Activated CD8-positive, alpha-beta memory T cell treated with anti-CD3 and anti-CD28 coated beads, Interleukin-2, amount 10 ng/mL, durations not matched to agents 7 days and 5 days (primary cell): ENCODE measurements at regions not wholly inside any gene's neighbourhood (a gene's known extent, or its start where the extent isn't known, plus 50 kb on each side); places are given as distances from the start of the nearest gene placed in this dataset.

Experiments used
- ATAC-seq: fragments of 150-1000 bp; cut with Tn5 transposase; one replicate; pipeline ENCODE4 v1.10.0; 2021; ENCODE audit warnings: moderate library complexity
- CTCF ChIA-PET: fragments of 350-600 bp; sonication (Branson Sonifier 250); formaldehyde crosslinking; loops from one replicate; lab custom pipeline; 2021; ENCODE audit warnings: antibody characterized with exemption; lab: Charles Lee
- DNase-seq: peaks from one replicate; pipeline ENCODE4 v3.0.0-alpha.2; 2020
- H3K27ac Mint-ChIP-seq: one replicate; pipeline ENCODE4 v1.8.0; 2021; ENCODE audit warnings: mild to moderate bottlenecking, mixed read lengths
- H3K27me3 Mint-ChIP-seq: one replicate; pipeline ENCODE4 v1.8.0; 2021; ENCODE audit warnings: mixed read lengths
- H3K36me3 Mint-ChIP-seq: one replicate; pipeline ENCODE4 v1.8.0; 2021; ENCODE audit warnings: mild to moderate bottlenecking, mixed read lengths
- H3K4me1 Mint-ChIP-seq: one replicate; pipeline ENCODE4 v1.8.0; 2021; ENCODE audit warnings: mixed read lengths
- H3K4me3 Mint-ChIP-seq: one replicate; pipeline ENCODE4 v1.8.0; 2021; ENCODE audit warnings: mild to moderate bottlenecking, moderate library complexity, mixed read lengths
- H3K9me3 Mint-ChIP-seq: one replicate; pipeline ENCODE4 v1.8.0; 2022; ENCODE audit warnings: low read depth, mixed read lengths

DNA sequence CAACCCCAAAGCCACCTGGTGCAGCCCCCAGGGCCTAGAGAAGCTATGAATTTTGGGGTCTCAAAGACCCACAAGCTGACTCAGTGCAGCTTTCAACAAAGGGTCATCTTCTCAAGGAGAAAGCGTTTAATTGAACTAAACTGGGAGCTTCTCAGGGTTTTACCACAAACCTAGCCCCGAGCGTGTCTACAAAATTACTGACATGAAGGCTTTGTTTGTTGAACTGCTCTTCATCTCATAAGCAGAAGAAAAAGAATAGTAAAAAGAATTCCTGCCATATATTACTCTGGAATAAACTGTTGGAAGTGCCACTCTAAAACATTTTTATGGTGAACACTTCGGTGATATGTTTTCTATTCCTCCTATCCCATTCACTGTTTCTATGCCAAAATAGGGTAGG is 50.8 kb upstream of the INCENP start:
- CTCF ChIA-PET, result interaction anchor here (0.5 to 3.0 kb wide), 5 partner anchors 9 to 1905 kb away, joined by 3 to 19 read pairs (median 3); no protein-coding TSS in a partner anchor
- Mint-ChIP-seq H3K27me3 (peaks cover 4% of the 10 kb centered on the region), H3K4me3 (no peak overlapping the region), H3K4me1 (peaks cover 8% of the 10 kb centered on the region), H3K27ac (no peak overlapping the region), H3K36me3 (no peaks in the 10 kb centered on the region), H3K9me3 (no peaks in the 10 kb centered on the region)
- no peak for DNase-seq
- ATAC-seq, result no peak

DNA sequence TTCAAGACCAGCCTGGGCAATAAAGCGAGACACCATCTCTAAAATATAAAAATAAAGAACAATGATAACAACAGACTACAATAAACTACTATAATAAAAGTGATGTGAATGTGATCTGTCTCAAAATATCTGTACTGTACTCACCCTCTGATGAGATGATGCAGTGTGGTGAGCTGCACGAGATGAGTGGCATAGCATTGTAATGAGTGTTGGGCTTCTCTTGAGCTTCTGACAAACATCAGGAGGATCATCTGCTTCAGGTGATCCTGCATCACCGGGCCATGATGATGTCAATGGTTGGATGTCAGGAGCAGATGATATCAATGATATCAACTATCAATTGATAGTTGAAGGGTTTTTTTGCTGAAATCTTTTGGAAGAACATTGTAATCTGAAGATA is 52.4 kb upstream of the INCENP start:
- DNase-seq (no peak), ATAC-seq (no peak)
- Mint-ChIP-seq H3K4me3 (no peak overlapping the region), H3K36me3 (no peaks in the 10 kb centered on the region), H3K27me3 (peaks cover 6% of the 10 kb centered on the region), H3K27ac (no peak overlapping the region), H3K9me3 (no peaks in the 10 kb centered on the region), H3K4me1 (peaks cover 8% of the 10 kb centered on the region)
- CTCF ChIA-PET, result interaction anchor here (3.0 kb wide), 1 partner anchor 10 kb away, joined by 19 read pairs; no protein-coding TSS in a partner anchor

DNA sequence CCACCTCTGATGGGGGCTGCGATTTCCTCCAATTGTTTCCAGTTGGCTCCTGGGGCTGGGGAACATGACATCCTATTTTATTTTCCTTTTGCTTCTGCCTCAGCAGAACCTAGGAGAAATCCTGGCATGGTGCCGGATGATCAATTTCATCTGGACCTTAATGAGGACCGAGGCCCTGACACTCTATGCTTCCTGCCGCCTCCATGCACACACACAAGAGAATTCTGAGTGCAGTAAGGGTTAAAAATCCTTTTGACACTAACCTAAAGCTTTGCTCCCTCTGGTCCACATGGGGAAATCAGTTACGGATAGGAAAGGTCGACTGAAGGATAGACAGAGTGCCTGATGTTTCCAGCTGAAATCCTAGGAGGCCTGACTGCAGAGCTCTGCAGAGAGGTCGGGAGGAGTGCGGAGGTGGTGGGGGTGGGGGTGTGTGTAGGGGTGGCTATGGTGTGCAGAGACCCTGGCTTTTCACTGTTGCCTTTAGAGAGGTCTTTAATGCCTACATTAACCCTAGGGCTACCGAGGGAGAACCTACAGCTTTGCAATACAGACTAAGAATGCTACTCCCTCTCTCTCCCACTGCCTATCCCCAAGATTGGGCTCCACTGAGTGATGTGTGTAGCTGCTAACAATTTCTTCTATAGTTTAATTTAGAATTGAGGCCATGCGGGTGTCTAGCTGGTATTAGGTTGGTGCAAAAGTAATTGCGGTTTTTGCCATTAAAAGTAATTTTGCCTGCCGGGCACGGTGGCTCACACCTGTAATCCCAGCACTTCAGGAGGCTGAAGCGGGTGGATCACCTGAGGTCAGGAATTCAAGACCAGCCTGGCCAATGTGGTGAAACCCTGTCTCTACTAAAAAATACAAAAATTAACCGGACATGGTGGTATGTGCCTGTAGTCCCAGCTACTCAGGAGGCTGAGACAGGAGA is 53.6 kb upstream of the INCENP start:
- ATAC-seq (no peak), DNase-seq (no peak)
- no peak overlapping the region for H3K27ac Mint-ChIP-seq
- no peaks in the 10 kb centered on the region for H3K36me3 Mint-ChIP-seq
- H3K9me3 Mint-ChIP-seq, result no peaks in the 10 kb centered on the region
- peaks cover 8% of the 10 kb centered on the region for H3K4me1 Mint-ChIP-seq
- no peak overlapping the region for H3K4me3 Mint-ChIP-seq
- H3K27me3 Mint-ChIP-seq, result peaks cover 8% of the 10 kb centered on the region
- CTCF ChIA-PET, result interaction anchor here (3.2 kb wide), 1 partner anchor 12 kb away, joined by 9 read pairs; no protein-coding TSS in a partner anchor

DNA sequence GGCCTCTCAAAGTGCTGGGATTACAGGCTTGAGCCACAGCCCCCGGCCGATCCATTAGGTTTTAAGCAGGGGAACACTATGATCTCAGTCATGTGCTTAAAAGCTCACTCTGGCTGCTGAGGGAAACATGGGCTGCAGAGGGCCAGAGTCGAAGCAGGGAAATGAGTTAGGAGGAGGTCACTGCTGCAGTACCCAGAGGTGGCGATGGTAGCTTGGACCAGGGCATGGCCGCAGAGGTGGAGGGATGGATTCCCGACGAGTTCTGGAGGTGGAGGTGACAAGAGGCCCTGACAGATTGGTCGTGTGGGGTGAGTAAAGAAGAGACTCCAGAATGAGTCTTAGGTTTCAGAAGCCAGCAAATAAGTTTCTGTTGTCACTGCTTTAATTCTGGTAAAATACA is 54.4 kb upstream of the INCENP start:
- ATAC-seq (no peak), DNase-seq (no peak)
- Mint-ChIP-seq H3K27ac (no peak overlapping the region), H3K36me3 (no peaks in the 10 kb centered on the region), H3K9me3 (no peaks in the 10 kb centered on the region), H3K27me3 (peaks cover 8% of the 10 kb centered on the region), H3K4me3 (no peak overlapping the region), H3K4me1 (peaks cover 8% of the 10 kb centered on the region)
- CTCF ChIA-PET, result interaction anchor here (3.2 kb wide), 1 partner anchor 13 kb away, joined by 9 read pairs; no protein-coding TSS in a partner anchor

DNA sequence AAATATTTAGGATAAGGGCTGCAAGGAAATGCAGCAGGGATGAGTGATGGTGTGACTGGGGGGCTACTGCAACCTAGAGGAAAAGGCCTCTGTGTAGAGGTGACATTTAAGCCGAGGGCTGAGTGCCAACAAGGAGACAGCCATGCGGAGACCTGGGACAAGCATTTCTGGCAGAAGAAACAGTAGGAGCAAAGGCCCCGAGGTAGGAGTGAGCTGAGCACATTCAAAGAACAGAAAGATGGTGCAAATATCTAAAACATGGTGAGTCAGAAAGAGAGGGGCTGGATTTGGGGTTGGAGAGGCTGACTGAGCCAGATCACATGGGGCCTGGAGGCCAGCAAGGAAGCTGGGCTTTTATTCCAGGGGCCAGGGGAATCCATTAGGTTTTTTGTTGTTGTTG is 55.1 kb upstream of the INCENP start:
- DNase-seq (no peak), ATAC-seq (no peak)
- H3K27me3 Mint-ChIP-seq, result peaks cover 8% of the 10 kb centered on the region
- H3K9me3 Mint-ChIP-seq, result no peaks in the 10 kb centered on the region
- no peaks in the 10 kb centered on the region for H3K36me3 Mint-ChIP-seq
- H3K4me3 Mint-ChIP-seq, result no peak overlapping the region
- CTCF ChIA-PET, result interaction anchor here (3.2 kb wide), 1 partner anchor 13 kb away, joined by 9 read pairs; no protein-coding TSS in a partner anchor
- H3K4me1 Mint-ChIP-seq, result peaks cover 8% of the 10 kb centered on the region
- H3K27ac Mint-ChIP-seq, result no peak overlapping the region

DNA sequence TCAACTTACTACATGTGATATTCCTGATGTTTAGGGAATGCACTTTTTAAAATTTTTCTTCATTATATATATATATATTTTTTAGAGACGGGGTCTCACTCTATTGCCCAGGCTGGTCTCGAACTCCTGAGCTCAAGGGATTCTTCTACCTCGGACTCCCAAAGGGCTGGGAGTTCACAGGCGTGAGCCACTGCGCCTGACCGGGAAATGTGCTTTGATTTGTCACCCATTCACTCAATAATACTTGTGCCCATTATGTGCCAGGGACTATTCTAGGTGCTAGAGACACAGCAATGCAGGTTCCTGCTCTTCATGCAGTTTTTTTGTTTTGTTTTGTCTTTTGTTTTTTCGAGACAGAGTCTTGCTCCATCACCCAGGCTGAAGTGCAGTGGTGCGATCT is 56.1 kb upstream of the INCENP start:
- Mint-ChIP-seq H3K4me1 (peaks cover 8% of the 10 kb centered on the region), H3K4me3 (no peak overlapping the region), H3K36me3 (no peaks in the 10 kb centered on the region), H3K9me3 (no peaks in the 10 kb centered on the region), H3K27ac (no peak overlapping the region), H3K27me3 (peaks cover 8% of the 10 kb centered on the region)
- DNase-seq (no peak), ATAC-seq (no peak)
- CTCF ChIA-PET, result interaction anchor here (3.2 kb wide), 1 partner anchor 14 kb away, joined by 9 read pairs; no protein-coding TSS in a partner anchor

DNA sequence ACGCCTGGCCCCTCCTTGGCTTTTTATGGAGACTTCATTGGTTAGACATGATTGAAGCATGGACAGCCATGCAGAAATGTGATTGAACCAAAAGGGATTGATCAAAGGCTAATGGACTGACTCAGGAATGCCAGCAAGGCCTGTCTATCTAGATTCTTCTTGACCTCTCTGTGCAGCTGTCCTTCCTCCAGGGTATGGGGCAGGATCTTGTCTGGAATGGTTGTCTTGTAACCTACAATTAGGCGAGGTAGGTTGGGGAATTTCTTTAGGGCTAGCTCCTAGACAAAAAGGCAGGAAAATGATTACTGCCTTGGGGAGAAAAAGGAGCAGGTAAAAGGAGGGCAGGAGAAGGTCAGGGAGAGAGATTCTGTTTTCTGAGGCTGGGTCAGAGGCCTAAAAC is 59.6 kb upstream of the INCENP start:
- no peak overlapping the region for H3K27ac Mint-ChIP-seq

DNA sequence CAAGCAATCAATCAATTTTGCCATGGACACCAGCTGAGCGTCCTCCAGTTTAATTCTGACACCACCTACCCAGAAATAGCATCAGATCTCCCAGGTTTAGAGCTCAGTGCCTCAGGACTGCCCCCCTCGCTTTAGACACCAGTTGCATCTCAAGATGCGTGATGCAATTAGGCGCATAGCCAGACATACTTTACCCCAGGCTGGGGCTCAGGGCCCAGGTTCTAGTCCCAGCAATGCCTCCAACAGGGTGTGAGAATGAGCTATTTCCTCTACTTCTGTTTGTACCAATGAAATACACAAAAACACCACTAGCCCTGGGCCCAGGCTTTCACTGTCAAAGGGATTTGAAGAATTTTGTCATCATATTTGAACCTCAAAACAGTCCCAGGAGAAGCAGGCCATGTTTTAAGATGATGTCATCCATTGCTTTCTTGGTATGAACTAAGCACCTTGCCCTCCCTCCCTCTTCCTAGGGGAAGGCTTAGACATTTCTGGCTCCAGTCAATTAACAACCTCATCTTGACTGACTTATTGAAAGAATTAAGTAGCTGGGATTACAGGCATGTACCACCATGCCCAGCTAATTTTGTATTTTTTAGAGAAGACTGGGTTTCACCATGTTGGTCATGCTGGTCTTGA is 61.5 kb upstream of the INCENP start:
- Mint-ChIP-seq H3K9me3 (no peaks in the 10 kb centered on the region), H3K4me3 (no peak overlapping the region), H3K36me3 (no peaks in the 10 kb centered on the region), H3K4me1 (no peaks in the 10 kb centered on the region), H3K27me3 (peaks cover 4% of the 10 kb centered on the region), H3K27ac (no peak overlapping the region)
- no peak for DNase-seq
- CTCF ChIA-PET, result interaction anchor here (1.1 to 1.6 kb wide), 2 partner anchors 20 to 164 kb away, joined by 3 to 5 read pairs; no protein-coding TSS in a partner anchor
- no peak for ATAC-seq

More for the DNA sequence above, 59.6 kb upstream of the INCENP start:
- H3K27me3 Mint-ChIP-seq, result peaks cover 8% of the 10 kb centered on the region
- DNase-seq, result no peak
- H3K36me3 Mint-ChIP-seq, result no peaks in the 10 kb centered on the region
- CTCF ChIA-PET, result interaction anchor here (0.6 to 1.6 kb wide), 3 partner anchors 21 to 166 kb away, joined by 3 read pairs; no protein-coding TSS in a partner anchor
- no peak overlapping the region for H3K4me3 Mint-ChIP-seq
- peaks cover 4% of the 10 kb centered on the region for H3K4me1 Mint-ChIP-seq
- no peaks in the 10 kb centered on the region for H3K9me3 Mint-ChIP-seq
- ATAC-seq, result no peak

DNA sequence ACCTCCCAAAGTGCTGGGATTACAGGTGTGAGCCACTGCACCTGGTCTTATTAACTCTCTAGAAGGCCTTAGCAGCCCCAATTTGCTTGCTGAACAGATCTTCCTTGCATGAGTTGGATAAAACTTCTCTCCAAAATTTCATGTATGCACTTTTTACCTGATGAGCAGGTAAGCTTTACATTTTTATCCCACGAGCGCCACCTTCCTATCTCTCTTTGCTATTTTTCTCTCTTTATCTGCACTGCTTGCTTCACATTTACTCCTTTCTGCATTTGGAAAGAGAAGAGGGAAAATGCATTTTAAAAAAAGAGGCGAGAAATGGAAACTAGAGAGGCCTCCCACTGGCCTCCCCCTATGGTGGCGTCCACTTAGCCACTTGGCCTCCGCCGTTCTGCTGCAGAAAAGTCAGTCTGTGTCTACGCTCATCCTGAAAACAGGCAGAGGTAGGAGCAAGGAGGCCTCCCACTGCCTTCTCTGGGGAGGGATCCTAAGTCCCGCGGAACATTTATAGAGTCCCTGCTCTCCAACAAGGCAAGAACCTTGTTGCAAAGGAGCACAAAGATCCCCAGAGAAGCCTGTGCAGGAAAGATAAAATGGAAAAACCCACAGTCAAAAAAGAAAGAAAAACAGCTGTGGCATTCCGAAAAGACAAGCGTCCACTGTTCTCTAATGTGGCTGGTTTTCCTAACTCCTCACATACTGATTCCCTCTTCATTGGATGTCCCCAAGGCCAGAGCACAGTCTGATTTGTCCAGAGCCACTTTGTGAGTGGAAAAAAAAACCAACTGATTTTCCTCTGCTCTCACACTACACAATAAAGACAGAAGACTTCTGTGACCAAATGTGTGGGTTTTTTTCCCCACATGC is 62.2 kb upstream of the INCENP start:
- ATAC-seq (no peak), DNase-seq (no peak)
- no peaks in the 10 kb centered on the region for H3K4me1 Mint-ChIP-seq
- H3K4me3 Mint-ChIP-seq, result no peak overlapping the region
- H3K27ac Mint-ChIP-seq, result no peak overlapping the region
- peaks cover 2% of the 10 kb centered on the region for H3K27me3 Mint-ChIP-seq
- no peaks in the 10 kb centered on the region for H3K9me3 Mint-ChIP-seq
- no peaks in the 10 kb centered on the region for H3K36me3 Mint-ChIP-seq
- CTCF ChIA-PET, result interaction anchor here (1.1 kb wide), 1 partner anchor 20 kb away, joined by 5 read pairs; no protein-coding TSS in a partner anchor

DNA sequence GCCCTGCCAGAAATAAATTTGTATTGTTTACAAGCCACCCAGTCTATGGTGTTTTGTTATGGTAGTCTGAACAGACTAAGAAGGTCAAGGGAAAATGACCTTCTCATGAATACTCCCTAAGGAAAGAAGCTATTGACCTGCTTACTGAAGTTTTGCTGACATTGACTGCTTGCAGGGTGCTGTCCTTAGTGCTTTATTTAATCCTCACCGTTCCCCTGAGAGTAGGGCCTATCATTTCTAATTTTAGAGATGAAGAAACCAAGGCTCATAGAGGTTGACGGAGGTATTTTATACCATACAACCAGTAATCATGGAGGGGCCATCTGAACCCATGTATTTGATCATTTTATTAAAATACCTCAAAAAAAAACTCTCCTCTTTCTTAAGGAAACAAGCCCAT is 66.7 kb upstream of the INCENP start:
- Mint-ChIP-seq H3K4me1 (no peaks in the 10 kb centered on the region), H3K27me3 (no peaks in the 10 kb centered on the region), H3K36me3 (no peaks in the 10 kb centered on the region), H3K27ac (no peak overlapping the region), H3K9me3 (no peaks in the 10 kb centered on the region), H3K4me3 (no peak overlapping the region)
- no peak for ATAC-seq
- no peak for DNase-seq
- CTCF ChIA-PET, result no interaction called here

DNA sequence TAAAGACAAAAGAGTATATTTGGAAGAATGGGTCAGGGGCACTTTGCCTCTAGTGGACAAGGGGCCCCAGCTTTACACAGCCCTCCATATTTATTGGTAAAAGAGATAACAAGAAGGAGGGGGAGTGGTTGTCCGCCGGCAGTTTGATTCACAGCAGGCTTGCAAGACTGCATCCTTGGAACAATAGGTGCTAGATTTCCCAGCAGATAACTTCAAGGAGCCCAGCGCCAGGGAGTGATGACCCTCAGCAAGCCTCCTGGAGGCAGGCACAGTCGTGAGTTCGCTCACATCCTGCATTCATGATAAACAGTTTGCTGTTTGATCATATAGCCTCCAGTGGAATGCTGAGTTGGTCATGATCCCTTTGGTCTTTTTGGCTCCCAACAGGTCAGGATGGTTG is 67.8 kb upstream of the INCENP start:
- no peaks in the 10 kb centered on the region for H3K27me3 Mint-ChIP-seq
- H3K27ac Mint-ChIP-seq, result no peak overlapping the region
- no peak overlapping the region for H3K4me3 Mint-ChIP-seq
- DNase-seq, result no peak
- no peaks in the 10 kb centered on the region for H3K9me3 Mint-ChIP-seq
- ATAC-seq, result no peak
- H3K4me1 Mint-ChIP-seq, result no peaks in the 10 kb centered on the region
- H3K36me3 Mint-ChIP-seq, result no peaks in the 10 kb centered on the region
- CTCF ChIA-PET, result no interaction called here

DNA sequence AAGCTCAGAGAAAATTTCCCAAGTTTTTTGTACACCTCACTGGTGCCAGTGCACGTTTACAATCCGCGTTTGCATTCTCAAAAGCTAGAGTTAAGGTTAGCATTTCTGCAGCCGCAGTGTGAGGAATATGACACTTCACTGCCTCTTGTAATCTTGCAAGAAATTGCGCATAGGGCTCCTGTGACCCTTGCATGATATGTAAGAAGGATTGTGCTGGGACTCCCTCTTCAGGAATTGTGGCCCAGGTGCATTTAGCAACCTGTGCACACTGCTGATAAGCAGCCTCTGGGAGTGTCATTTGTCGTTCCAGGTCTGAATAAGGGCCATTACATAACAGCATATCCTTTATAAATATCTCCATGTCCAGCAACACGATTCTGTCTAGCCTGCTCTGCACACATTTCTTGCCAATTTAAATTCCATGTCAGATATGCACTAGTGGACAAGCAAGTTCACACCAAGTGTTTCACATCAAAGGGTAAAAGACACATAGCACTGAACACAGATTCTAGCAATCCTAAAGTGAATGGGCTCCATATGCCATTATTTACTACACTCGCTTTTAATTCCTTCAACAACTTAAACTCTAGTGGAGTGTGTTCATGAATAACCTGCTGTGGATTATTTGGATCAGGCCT is 69.2 kb upstream of the INCENP start:
- Mint-ChIP-seq H3K4me1 (no peaks in the 10 kb centered on the region), H3K27me3 (peaks cover 4% of the 10 kb centered on the region), H3K36me3 (no peaks in the 10 kb centered on the region), H3K27ac (no peak overlapping the region), H3K4me3 (no peak overlapping the region), H3K9me3 (no peaks in the 10 kb centered on the region)
- DNase-seq, result no peak
- ATAC-seq, result no peak
- CTCF ChIA-PET, result interaction anchor here (2.0 kb wide), 1 partner anchor 155 kb away, joined by 5 read pairs; no protein-coding TSS in a partner anchor
